ENCODE measurements at regions not wholly inside any gene's neighbourhood (a gene's known extent, or its start where the extent isn't known, plus 50 kb on each side); places are given as distances from the start of the nearest gene placed in this dataset.
"Not testable (repeated sequence)": the region's sequence is repeated elsewhere in the genome, so short reads cannot be mapped to it uniquely, and the experiment has no call there.

DNA sequence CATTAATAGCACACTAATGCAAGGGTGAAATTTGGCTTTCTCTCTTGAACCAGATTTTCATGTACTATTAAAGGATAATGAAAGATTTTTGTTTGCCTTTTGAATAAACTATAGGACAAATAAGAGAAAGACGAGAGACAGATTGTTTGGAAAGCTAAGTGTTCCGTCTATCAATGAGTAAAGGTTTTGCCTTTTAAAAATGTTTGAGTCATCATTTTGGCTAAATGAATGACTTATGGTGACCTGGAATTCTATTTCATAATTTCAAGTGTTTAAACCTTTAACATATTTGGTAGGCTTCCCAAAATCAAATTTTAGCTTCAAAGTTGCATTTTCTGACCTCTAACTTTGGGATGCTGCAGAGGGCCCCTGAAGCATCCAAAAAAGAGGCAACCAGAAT, 145.2 kb downstream of the SLC25A46 start:
- DNase-seq (no peak), ATAC-seq (no peak)
- no peaks in the 10 kb centered on the region for H3K9me3 ChIP-seq
- no peaks in the 10 kb centered on the region for H3K4me1 ChIP-seq
- intact Hi-C loops (cut with DNase I) = no loop called here
- H3K27ac ChIP-seq = no peak overlapping the region
- TF ChIP-seq, protein P1, sequence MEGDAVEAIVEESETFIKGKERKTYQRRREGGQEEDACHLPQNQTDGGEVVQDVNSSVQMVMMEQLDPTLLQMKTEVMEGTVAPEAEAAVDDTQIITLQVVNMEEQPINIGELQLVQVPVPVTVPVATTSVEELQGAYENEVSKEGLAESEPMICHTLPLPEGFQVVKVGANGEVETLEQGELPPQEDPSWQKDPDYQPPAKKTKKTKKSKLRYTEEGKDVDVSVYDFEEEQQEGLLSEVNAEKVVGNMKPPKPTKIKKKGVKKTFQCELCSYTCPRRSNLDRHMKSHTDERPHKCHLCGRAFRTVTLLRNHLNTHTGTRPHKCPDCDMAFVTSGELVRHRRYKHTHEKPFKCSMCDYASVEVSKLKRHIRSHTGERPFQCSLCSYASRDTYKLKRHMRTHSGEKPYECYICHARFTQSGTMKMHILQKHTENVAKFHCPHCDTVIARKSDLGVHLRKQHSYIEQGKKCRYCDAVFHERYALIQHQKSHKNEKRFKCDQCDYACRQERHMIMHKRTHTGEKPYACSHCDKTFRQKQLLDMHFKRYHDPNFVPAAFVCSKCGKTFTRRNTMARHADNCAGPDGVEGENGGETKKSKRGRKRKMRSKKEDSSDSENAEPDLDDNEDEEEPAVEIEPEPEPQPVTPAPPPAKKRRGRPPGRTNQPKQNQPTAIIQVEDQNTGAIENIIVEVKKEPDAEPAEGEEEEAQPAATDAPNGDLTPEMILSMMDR (IDR thresholded peaks at IDR 0.05) = no peak
- H3K36me3 ChIP-seq = no peaks in the 10 kb centered on the region
- H3K4me3 ChIP-seq = no peak overlapping the region
- no peaks in the 10 kb centered on the region for H3K27me3 ChIP-seq

DNA sequence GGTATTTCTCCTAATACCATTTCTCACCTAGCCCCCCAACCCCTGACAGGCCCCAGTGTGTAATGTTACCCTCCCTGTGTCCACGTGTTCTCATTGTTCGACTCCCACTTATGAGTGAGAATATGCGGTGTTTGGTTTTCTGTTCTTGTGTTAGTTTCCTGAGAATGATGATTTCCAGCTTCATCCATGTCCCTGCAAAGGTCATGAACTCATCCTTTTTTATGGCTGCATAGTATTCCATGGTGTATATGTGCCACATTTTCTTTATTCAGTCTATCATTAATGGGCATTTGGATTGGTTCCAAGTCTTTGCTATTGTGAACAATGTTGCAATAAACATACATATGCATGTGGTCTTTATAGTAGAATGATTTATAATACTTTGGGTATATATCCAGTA, 148.4 kb downstream of the SLC25A46 start:
- ATAC-seq; intact Hi-C loops (cut with DNase I); DNase-seq; H3K4me3 ChIP-seq; H3K9me3 ChIP-seq; H3K27me3 ChIP-seq; H3K36me3 ChIP-seq; H3K4me1 ChIP-seq; H3K27ac ChIP-seq: not testable (repeated sequence)

DNA sequence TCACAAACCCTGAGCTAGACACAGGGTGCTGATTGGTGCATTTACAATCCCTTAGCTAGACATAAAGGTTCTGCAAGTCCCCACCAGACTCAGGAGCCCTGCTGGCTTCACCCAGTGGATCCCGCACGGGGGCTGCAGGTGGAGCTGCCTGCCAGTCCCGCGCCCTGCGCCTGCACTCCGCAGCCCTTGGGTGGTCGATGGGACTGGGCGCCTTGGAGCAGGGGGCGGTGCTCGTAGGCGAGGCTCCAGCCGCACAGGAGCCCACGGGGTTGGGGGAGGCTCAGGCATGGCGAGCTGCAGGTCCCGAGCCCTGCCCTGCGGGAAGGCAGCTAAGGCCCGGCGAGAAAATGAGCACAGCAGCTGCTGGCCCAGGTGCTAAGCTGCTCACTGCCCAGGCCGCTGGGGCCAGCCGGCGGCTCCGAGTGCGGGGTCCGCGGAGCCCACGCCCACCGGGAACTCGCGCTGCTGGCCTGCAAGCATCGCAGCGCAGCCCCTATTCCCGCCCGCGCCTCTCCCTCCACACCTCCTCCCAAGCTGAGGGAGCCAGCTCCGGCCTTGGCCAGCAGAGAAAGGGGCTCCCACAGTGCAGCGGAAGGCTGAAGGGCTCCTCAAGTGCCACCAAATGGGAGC, 155.2 kb downstream of the SLC25A46 start:
- H3K27me3 ChIP-seq; DNase-seq; ATAC-seq; H3K4me1 ChIP-seq; H3K4me3 ChIP-seq; H3K36me3 ChIP-seq; H3K9me3 ChIP-seq; H3K27ac ChIP-seq; intact Hi-C loops (cut with DNase I): not testable (repeated sequence)

DNA sequence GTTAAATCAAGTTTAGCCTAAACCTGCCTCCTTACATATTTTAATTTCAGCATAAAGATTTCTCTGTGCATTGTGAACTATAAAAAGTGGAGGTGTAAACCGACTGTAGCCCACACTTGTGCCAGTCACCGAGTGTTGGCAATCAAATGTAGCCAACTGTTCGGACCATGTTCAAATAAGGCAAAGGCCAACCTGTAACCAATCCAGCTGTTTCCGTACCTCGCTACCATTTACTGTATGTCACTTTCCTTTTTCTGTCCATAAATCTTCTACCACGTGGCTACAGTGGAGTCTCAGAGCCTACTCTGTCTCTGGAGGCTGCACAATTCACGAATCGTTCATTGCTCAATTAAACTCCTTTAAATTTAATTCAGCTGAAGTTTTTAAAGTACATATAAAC, 156.0 kb downstream of the SLC25A46 start:
- Histone ChIP-seq H3K4me1 (no peaks in the 10 kb centered on the region), H3K36me3 (no peaks in the 10 kb centered on the region), H3K9me3 (no peaks in the 10 kb centered on the region), H3K27me3 (no peaks in the 10 kb centered on the region), H3K4me3 (no peak overlapping the region), H3K27ac (no peak overlapping the region)
- no peak for DNase-seq
- no peak for ATAC-seq
- TF ChIP-seq, protein P1 (IDR thresholded peaks at IDR 0.05) = no peak
- intact Hi-C loops (cut with DNase I) = no loop called here

DNA sequence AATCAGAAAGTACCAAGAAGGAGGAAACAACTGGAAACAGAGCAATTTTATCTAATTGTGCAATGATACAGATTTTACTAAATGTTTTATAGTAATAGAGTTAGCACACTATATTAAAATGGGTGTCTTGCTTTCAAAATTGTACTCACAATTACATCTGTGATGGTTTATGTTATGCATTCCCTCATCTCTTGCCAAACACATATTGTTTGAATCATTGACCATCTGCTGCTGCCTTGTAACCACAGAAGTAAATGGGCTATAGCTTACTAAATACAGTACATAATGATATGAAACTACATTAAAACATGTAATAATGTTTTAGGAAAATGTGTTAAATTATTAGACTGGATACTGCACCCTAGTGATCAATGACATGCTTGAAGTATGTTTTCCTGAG, 158.1 kb downstream of the SLC25A46 start:
- TF ChIP-seq, protein P1 (IDR thresholded peaks at IDR 0.05) = no peak
- no peak overlapping the region for H3K27ac ChIP-seq
- no peaks in the 10 kb centered on the region for H3K36me3 ChIP-seq
- no peak for DNase-seq
- H3K9me3 ChIP-seq = no peaks in the 10 kb centered on the region
- H3K4me3 ChIP-seq = no peak overlapping the region
- H3K4me1 ChIP-seq = no peaks in the 10 kb centered on the region
- ATAC-seq = no peak
- intact Hi-C loops (cut with DNase I) = no loop called here
- H3K27me3 ChIP-seq = no peaks in the 10 kb centered on the region

DNA sequence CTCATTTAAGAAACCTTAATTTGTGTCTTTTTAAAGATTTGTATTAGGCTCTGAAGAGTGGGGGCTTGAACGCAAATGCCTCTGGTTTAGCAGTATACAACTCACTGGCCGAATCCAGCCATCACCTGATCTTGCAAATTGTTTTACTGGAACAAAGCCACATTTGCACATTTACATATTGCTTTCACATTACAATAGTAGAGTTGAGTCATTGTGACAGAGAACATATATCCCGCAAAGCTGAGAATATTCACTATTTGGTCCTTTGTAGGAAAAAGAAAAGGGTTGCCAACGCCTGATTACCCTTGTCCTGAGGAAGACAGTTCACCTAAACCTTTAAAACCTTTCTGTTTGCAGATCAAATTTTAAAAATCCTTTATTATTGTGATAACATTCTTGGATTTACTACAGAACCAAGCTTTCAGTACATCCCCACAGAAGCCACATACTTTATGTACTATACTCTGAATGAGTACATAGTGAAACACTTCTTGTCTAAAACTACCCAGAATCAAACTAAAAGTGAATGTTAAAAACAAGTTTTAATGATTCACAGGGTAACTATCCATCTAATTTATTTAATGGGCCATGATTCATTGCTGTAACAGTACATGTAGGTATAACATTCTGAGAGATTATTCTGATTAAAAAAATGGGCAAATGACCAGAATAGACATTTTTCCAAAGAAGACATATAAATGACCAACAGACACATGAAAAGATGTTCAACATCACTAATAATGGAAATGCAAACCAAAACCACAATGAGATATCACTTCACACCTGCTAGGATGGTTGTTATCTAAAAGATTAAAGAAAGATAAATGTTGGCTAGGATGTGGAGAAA, 161.0 kb downstream of the SLC25A46 start:
- Histone ChIP-seq H3K27ac (no peak overlapping the region), H3K36me3 (no peaks in the 10 kb centered on the region), H3K4me1 (no peaks in the 10 kb centered on the region), H3K4me3 (no peak overlapping the region), H3K9me3 (no peaks in the 10 kb centered on the region), H3K27me3 (no peaks in the 10 kb centered on the region)
- no peak for DNase-seq
- TF ChIP-seq, protein P1 (IDR thresholded peaks at IDR 0.05) = no peak
- intact Hi-C loops (cut with DNase I) = no loop called here
- no peak for ATAC-seq
